Fibroblast of villous mesenchyme (primary cell): ENCODE measurements at regions not wholly inside any gene's neighbourhood (a gene's known extent, or its start where the extent isn't known, plus 50 kb on each side); places are given as distances from the start of the nearest gene placed in this dataset.

Experiments
- DNase-seq: peaks from one replicate; pipeline ENCODE4 v3.0.0-alpha.2; 2010; ENCODE audit warnings: low read depth
- H3K4me3 ChIP-seq: 2 replicates; pipeline ENCODE4 v1.5.1; 2011; ENCODE audit warnings: low read depth, mild to moderate bottlenecking, low read length
- TF ChIP-seq, protein P1 (sequence below): IDR thresholded peaks from 2 replicates; pipeline ENCODE4 v1.5.1; 2012; ENCODE audit warnings: low read depth, mild to moderate bottlenecking, low read length; ENCODE audit not compliant: insufficient read depth

DNA sequence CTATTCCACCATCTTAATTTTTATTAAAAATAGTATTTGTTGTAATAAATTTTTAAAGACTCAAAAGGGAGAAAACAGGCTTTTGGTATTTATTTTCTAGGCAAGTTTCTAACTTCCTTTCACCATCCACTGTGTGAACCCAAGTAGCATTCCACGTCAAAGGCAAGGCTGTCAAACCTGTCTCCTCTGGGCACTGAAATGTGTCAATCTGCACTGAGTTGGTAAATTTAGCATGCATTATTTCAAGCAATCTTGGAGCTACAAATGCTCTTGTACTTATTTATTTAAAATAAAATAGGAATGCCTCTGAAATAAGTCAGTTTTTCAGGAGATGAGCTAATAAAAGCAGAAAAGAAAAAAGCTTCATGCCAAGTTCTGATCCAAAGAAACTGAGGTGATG, 130.9 kb upstream of the CNTNAP5 start:
- TF ChIP-seq, protein P1, sequence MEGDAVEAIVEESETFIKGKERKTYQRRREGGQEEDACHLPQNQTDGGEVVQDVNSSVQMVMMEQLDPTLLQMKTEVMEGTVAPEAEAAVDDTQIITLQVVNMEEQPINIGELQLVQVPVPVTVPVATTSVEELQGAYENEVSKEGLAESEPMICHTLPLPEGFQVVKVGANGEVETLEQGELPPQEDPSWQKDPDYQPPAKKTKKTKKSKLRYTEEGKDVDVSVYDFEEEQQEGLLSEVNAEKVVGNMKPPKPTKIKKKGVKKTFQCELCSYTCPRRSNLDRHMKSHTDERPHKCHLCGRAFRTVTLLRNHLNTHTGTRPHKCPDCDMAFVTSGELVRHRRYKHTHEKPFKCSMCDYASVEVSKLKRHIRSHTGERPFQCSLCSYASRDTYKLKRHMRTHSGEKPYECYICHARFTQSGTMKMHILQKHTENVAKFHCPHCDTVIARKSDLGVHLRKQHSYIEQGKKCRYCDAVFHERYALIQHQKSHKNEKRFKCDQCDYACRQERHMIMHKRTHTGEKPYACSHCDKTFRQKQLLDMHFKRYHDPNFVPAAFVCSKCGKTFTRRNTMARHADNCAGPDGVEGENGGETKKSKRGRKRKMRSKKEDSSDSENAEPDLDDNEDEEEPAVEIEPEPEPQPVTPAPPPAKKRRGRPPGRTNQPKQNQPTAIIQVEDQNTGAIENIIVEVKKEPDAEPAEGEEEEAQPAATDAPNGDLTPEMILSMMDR: no peak
- no peak for DNase-seq
- no peak overlapping the region for H3K4me3 ChIP-seq

DNA sequence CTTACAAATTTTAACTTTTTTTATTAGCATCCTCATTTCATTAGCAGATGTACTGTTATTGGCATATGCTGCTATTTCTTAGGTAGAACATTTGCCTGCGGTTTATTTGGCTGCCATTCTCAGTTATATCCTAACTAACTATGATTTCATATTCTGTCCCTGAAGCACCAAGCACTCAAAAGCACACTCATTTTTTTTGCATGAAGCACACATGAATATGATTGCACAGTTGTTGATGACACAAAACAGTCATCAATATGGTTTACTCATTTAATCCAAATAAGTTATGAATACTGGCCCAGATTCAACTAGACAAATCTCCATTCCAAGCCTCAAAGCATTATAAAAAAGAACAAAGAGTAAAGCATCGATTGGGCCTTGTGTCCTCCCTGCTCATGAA, 129.4 kb upstream of the CNTNAP5 start:
- no peak overlapping the region for H3K4me3 ChIP-seq
- no peak for DNase-seq
- TF ChIP-seq, protein P1: no peak

DNA sequence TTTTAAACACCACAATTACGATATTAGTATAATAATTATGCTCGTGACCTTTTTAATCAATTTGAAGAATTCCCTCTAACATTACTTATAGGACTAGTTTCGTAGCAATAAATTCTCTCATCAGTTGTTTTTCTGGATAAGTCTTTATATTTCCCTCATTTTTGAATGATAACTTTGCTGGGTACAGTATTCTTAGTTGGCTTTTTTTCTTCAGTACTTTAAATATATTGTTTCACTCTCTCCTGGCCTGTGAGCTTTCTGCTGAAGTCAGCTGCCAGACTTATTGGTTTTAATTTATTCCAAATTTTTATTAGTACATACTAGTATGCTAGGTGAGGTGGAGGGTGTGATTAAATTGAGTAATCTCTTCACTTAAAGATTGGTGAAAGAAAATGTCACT, 123.8 kb upstream of the CNTNAP5 start:
- TF ChIP-seq, protein P1: no peak
- H3K4me3 ChIP-seq: no peak overlapping the region
- no peak for DNase-seq

DNA sequence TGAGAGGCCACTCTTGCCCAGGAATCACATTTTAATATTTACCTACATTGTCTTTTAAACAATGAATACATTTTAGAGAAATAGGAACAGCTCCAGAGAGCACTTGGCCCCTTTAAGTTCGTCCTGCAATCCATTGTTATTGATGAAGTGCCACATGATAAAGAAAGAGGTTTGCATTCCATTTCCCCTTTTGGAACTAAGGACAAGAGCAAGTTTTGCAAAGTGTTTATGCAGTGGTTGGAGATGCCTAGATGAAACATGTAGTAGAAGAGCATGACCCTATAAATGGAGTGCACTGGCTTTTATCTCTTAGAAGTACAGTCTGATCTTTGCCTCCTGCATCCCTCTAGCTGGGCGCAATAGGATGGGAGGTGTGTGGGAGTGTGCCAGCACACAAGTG, 118.7 kb upstream of the CNTNAP5 start:
- TF ChIP-seq, protein P1: no peak

DNA sequence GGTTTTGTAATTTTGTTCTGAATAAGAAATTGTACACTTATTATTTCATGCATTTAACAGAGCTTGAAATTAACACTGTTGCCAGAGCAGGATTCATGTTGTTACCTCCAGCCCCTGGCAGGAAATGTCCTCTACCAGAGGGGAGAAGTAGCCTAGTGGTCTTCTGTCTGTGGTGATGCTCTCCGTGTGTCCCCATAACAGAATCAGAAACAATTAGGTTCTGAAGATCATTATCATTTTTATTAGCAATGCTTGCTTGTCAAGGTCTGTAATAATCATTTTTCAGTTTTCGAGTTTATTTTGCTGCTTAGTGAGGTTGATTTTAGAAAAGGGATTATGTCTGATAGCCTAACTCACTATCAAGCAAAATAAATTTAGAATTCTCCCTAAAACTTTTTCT, 116.6 kb upstream of the CNTNAP5 start:
- H3K4me3 ChIP-seq: no peak overlapping the region
- TF ChIP-seq, protein P1: no peak
- DNase-seq: no peak

More for the DNA sequence above, 118.7 kb upstream of the CNTNAP5 start:
- H3K4me3 ChIP-seq: no peak overlapping the region
- no peak for DNase-seq

DNA sequence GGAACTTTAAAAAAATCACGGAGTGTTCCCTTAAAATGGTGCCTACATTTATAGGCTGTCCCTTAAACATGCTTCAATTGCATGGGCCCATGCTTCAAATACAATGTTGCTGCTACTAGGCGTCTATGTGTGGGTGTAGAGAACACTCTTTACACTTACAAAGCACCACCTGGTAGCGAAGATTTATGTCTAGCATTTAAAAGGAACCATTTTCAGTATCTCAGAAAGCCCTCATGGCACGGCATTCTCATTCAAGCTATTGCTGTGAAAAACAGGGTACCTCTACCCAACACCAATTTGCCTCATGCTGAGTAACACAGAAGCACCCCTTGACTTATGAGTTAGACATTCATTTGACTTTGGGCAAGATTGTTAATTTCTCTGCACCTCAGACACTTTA, 112.9 kb upstream of the CNTNAP5 start:
- TF ChIP-seq, protein P1: no peak
- H3K4me3 ChIP-seq: no peak overlapping the region
- DNase-seq: no peak

DNA sequence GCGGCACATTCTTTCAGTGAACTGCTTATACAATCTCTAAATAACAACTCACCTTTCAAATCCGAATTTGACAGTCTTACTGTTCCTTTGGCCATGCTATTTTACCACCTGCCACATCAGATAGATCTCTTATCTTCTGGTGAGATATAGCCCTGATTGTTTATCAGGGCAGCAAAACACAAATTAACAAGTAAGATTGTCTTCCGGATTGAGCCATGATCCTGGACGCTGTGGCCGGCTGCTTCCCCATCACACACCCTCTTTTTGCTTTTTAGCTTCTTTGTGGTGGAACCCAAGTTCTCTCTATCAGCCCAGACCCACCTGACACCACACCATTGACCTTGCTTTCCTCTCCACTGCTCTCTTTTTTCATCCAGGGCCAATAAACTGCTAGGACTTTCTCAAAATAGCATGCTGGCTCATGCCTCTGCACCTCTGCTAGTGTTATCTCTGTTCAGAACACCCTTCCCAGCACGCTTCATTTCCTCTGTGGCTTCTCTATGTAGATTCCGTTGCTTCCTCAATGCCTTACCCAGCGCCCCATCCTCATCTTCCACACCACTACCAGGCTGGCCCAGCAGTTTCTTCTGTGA, 111.8 kb upstream of the CNTNAP5 start:
- no peak for DNase-seq
- TF ChIP-seq, protein P1: no peak
- no peak overlapping the region for H3K4me3 ChIP-seq
